ENCODE measurements at regions not wholly inside any gene's neighbourhood (a gene's known extent, or its start where the extent isn't known, plus 50 kb on each side); places are given as distances from the start of the nearest gene placed in this dataset.

DNA sequence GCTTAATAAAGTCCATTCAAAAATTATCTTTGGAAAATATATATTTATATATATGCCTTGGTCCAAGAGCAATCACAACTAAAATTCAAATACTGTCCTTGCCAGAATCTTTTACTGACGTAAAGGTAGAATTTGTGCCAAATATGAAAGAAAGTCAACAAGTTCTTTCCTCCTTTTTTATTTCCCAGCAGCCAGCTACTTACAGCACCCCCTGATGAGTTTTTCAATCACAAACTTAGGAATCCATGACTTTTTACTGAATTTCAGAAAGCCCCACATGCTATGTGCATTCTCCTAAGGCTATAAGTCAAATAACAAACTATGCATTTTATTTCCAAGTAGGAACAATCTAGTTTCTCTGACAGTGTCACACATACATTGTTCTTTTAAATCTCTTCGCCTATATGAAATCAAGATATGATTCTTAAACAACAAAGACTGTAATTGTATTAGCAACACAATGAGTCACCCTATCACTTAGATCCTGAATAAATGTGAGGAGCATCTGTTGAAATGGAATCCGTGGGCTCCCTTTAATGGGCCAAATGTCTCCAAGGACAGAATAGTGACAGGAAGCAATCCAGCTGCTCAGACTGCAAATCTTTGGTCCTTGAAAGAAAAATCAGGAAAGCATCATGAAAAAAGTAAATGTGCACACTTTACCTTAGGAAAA is 271.4 kb downstream of the DUSP6 start:
- no peak overlapping the region for H3K4me3 ChIP-seq (ENCODE audit: low read length)
- peak; percentile 17 for DNase-seq (ENCODE audit: low read depth)
- TF ChIP-seq, protein P1, sequence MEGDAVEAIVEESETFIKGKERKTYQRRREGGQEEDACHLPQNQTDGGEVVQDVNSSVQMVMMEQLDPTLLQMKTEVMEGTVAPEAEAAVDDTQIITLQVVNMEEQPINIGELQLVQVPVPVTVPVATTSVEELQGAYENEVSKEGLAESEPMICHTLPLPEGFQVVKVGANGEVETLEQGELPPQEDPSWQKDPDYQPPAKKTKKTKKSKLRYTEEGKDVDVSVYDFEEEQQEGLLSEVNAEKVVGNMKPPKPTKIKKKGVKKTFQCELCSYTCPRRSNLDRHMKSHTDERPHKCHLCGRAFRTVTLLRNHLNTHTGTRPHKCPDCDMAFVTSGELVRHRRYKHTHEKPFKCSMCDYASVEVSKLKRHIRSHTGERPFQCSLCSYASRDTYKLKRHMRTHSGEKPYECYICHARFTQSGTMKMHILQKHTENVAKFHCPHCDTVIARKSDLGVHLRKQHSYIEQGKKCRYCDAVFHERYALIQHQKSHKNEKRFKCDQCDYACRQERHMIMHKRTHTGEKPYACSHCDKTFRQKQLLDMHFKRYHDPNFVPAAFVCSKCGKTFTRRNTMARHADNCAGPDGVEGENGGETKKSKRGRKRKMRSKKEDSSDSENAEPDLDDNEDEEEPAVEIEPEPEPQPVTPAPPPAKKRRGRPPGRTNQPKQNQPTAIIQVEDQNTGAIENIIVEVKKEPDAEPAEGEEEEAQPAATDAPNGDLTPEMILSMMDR (IDR thresholded peaks at IDR 0.05; ENCODE audit: insufficient read depth, low read depth, low read length, missing control alignments) = no peak

DNA sequence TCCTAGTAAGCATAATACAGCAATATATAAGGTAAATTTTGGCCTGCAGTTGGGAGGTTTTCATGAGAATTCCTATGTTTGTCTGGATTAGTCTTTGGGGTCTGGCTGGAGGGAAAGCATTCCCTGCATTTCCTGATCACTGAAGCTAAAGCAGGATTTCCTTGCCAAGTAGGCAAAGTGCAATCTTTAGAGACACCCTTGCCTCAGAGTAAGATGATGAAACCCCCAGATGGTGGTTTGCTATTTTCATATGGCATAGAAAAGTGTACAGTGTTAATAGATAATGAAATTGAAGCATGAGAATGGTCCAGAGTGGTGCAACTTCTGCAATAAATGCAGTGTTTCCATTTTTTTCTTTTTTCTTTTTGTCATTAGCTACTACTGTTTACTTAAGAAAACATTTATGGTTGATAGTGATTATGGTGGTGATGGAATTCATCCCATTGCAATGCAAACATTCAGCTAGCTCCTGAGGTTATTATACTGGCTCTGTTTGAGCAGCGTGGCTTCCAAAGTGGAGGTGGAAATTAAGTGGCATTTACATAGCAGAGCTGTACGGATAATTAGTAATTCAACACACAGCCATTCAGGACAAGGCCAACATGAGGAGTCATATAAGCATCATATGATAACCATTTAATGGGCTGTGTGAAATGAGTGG is 276.3 kb downstream of the DUSP6 start:
- no peak overlapping the region for H3K4me3 ChIP-seq (ENCODE audit: low read length)
- DNase-seq (ENCODE audit: low read depth) = no peak
- TF ChIP-seq, protein P1 (IDR thresholded peaks at IDR 0.05; ENCODE audit: insufficient read depth, low read depth, low read length, missing control alignments) = no peak

DNA sequence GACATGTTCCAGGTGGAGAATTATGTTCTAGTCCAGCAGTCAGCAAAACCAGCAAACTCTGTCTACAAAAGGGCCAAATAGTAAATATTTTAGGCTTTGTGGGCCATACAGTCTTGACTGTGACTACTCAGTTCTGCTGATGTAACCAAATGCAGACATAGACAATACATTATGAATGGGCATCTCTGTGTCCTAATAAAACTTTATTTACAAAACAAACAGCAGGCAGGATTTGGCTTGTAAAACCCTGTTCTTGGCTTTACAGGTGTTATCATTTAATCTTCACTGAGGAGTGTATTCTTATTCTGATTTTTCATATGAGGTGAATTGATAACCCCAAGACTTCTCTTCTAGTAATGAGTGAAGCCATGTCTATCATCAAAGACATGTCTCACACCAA is 278.6 kb downstream of the DUSP6 start:
- DNase-seq (ENCODE audit: low read depth) = no peak
- TF ChIP-seq, protein P1 (IDR thresholded peaks at IDR 0.05; ENCODE audit: insufficient read depth, low read depth, low read length, missing control alignments) = no peak
- H3K4me3 ChIP-seq (ENCODE audit: low read length) = no peak overlapping the region

DNA sequence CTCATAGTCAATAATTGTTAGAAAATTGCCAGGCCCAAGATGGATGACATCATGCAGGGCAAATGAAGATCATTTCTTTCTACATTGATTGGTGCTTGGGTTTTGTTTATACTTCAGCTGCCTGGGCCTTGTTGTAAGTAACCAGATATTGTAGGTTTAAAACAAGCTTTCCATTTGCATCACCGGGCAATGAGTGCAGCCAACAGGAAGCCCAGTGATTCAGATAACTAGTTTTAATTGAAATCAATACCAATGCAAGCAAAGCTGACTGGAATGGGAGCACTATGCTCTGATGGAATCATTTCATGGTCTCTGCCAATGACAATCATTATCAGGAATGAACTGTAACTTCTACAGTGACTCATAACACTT is 279.3 kb downstream of the DUSP6 start:
- DNase-seq (ENCODE audit: low read depth) = peak; percentile 56
- H3K4me3 ChIP-seq (ENCODE audit: low read length) = no peak overlapping the region
- TF ChIP-seq, protein P1 (IDR thresholded peaks at IDR 0.05; ENCODE audit: insufficient read depth, low read depth, low read length, missing control alignments) = no peak

DNA sequence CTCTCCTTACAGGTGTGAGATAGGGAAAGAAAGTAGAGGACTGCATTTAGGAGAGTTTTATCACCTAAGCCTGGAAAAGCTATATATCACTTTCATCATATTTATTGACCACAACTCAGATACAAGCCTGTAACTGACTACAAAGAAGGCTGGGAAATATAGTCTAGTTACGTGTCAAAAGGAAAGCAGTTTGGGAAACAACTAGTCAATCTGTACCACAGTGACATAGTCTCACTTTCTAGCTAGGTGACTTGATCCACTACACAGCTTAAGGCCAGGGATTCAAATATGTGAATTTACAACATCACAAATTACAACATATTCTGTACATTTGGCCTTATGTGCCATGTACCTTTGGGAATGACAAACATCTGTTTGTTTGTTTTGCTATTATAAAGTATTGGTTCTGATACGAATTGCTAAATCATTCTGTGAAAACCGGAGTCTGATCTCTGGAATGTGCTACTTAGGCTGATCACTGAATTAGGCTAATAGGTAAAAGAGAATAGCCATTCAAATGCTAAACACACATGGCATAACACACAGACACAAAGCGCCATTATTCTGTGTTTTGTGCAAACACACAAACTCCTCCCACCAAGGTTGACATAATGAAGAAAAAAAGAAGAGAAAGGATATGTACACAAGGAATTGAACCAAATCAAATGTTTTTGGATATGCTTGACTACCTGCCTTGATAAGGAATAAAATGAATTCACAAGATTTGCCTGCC is 279.8 kb downstream of the DUSP6 start:
- H3K4me3 ChIP-seq (ENCODE audit: low read length) = no peak overlapping the region
- TF ChIP-seq, protein P1 (IDR thresholded peaks at IDR 0.05; ENCODE audit: insufficient read depth, low read depth, low read length, missing control alignments) = no peak
- no peak for DNase-seq (ENCODE audit: low read depth)

DNA sequence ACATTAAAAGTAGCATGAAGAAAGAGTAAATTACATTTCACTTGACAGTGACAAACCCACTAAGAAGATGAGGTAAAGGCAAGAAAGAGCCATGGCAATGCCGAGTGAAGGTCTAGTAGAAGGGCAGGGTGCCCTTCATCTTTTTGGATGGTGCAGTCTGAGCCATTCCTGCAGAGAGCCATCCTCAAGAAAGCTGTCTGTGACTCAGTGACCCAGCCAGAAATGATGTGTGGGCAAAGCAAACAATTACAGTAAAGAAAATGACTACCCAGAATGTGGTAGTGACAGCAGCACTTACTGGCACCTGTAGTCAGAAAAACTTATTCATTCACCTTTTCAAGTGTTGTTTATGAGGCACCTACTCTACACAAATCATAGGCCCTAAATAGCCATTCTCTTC is 281.7 kb downstream of the DUSP6 start:
- DNase-seq (ENCODE audit: low read depth) = peak; percentile 6
- H3K4me3 ChIP-seq (ENCODE audit: low read length) = no peak overlapping the region
- TF ChIP-seq, protein P1 (IDR thresholded peaks at IDR 0.05; ENCODE audit: insufficient read depth, low read depth, low read length, missing control alignments) = no peak

Measured in epithelial cell of esophagus (primary cell).